ENCODE measurements at regions not wholly inside any gene's neighbourhood (a gene's known extent, or its start where the extent isn't known, plus 50 kb on each side); places are given as distances from the start of the nearest gene placed in this dataset.

DNA sequence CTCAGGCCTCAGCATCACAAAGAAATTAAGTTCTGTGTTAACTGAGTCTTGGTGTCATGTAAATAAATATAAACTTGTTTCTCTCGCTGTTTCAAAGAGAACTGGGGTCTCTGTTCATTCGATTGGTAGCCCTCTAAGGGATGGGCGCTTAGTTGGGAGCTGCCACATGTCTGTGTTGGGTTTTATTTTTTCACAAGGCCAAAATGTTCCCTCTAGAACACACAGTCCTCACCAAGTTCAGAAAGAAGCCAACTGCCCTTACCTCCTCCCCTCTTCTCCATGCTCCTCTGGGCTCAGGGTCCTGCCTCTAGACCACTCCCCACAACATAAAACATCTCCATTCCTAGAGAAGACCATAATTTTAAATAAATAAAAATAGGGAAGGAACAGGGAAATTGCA is 490.9 kb downstream of the TNS1 start:
- DNase-seq (ENCODE audit: low spot score), result no peak
- H3K27me3 Mint-ChIP-seq (ENCODE audit: unreplicated experiment), result no peaks in the 10 kb centered on the region
- peaks cover 25% of the 10 kb centered on the region for H3K4me1 Mint-ChIP-seq (ENCODE audit: unreplicated experiment)
- no peaks in the 10 kb centered on the region for H3K9me3 Mint-ChIP-seq (ENCODE audit: unreplicated experiment)
- H3K36me3 Mint-ChIP-seq (ENCODE audit: low read depth, unreplicated experiment), result no peaks in the 10 kb centered on the region
- TF ChIP-seq, protein P1, sequence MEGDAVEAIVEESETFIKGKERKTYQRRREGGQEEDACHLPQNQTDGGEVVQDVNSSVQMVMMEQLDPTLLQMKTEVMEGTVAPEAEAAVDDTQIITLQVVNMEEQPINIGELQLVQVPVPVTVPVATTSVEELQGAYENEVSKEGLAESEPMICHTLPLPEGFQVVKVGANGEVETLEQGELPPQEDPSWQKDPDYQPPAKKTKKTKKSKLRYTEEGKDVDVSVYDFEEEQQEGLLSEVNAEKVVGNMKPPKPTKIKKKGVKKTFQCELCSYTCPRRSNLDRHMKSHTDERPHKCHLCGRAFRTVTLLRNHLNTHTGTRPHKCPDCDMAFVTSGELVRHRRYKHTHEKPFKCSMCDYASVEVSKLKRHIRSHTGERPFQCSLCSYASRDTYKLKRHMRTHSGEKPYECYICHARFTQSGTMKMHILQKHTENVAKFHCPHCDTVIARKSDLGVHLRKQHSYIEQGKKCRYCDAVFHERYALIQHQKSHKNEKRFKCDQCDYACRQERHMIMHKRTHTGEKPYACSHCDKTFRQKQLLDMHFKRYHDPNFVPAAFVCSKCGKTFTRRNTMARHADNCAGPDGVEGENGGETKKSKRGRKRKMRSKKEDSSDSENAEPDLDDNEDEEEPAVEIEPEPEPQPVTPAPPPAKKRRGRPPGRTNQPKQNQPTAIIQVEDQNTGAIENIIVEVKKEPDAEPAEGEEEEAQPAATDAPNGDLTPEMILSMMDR (IDR thresholded peaks at IDR 0.05; ENCODE audit: unreplicated experiment), result no peak
- H3K4me3 Mint-ChIP-seq (ENCODE audit: unreplicated experiment), result no peak overlapping the region
- no peak overlapping the region for H3K27ac Mint-ChIP-seq (ENCODE audit: unreplicated experiment)

DNA sequence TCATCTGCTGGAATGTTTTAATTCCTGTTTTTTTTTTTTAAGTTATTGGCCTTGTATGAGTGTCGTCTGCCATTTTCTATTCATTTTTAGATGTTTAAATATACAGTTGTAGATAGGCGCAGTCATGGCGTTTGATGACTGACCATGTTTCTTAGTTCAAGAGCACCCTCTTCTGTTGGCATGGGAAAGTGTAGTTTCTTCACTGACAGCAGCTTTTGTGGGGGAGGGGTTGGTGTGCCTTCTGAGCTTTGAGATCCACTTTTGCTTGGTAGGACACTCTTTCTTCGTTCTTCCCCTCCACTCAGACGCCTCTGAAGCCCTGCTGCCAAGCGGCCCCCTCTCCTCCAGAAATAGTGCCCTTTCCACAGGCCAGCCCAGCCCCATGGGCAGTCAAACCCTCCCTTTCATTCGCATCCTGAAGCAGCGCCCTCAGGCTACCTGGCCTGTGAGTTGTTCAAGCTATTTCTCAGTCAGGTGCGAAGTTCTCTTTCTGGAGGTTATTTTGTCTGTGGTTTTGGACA is 492.0 kb downstream of the TNS1 start:
- no peaks in the 10 kb centered on the region for H3K27me3 Mint-ChIP-seq (ENCODE audit: unreplicated experiment)
- no peaks in the 10 kb centered on the region for H3K36me3 Mint-ChIP-seq (ENCODE audit: low read depth, unreplicated experiment)
- H3K9me3 Mint-ChIP-seq (ENCODE audit: unreplicated experiment), result no peaks in the 10 kb centered on the region
- peaks cover 25% of the 10 kb centered on the region for H3K4me1 Mint-ChIP-seq (ENCODE audit: unreplicated experiment)
- no peak overlapping the region for H3K27ac Mint-ChIP-seq (ENCODE audit: unreplicated experiment)
- no peak overlapping the region for H3K4me3 Mint-ChIP-seq (ENCODE audit: unreplicated experiment)
- peak; percentile 70 for DNase-seq (ENCODE audit: low spot score)
- TF ChIP-seq, protein P1 (IDR thresholded peaks at IDR 0.05; ENCODE audit: unreplicated experiment), result peak; percentile 51

DNA sequence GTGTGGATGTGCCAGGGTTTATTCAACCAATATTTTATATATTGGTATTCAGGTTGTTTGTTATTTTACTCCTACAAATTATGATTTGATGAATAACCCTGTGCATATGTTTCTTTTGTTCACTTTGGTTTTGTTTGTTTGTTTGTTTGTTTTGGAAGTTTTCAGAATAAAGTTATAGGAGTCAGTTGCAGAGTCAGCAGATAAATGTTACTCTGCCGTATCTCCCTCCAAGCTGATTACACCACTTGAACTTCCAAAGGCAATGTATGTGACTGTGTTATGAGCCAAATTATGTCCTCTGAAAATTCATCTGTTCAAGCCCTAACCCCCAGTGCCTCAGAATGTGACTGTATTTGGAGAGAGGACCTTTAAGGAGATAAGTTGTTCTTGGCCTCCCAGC is 497.5 kb downstream of the TNS1 start:
- Mint-ChIP-seq H3K27me3 (ENCODE audit: unreplicated experiment) (no peaks in the 10 kb centered on the region), H3K36me3 (ENCODE audit: low read depth, unreplicated experiment) (no peaks in the 10 kb centered on the region), H3K4me3 (ENCODE audit: unreplicated experiment) (no peak overlapping the region), H3K27ac (ENCODE audit: unreplicated experiment) (no peak overlapping the region), H3K4me1 (ENCODE audit: unreplicated experiment) (peaks cover 10% of the 10 kb centered on the region), H3K9me3 (ENCODE audit: unreplicated experiment) (no peaks in the 10 kb centered on the region)
- DNase-seq (ENCODE audit: low spot score), result no peak
- TF ChIP-seq, protein P1 (IDR thresholded peaks at IDR 0.05; ENCODE audit: unreplicated experiment), result no peak

DNA sequence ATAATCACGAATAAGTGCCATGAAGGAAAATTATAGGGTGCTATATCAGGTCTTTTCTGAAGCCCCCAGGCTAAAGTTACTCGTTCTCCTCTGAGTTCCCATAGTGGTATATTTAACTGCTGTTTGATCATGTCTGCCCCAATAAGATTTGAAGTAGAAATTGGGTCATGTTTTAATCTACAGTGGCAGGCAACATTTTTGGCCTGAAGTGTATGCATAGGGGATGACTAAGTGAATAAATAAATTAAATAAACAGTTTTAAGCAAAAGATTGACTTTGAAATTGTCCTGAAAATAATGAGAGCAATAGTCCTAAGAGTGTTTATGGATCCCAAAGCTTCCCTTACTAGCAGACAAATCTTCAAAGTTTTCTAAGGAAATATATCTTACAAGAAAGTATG is 500.9 kb downstream of the TNS1 start:
- TF ChIP-seq, protein P1 (IDR thresholded peaks at IDR 0.05; ENCODE audit: unreplicated experiment), result no peak
- Mint-ChIP-seq H3K9me3 (ENCODE audit: unreplicated experiment) (no peaks in the 10 kb centered on the region), H3K4me3 (ENCODE audit: unreplicated experiment) (no peak overlapping the region), H3K4me1 (ENCODE audit: unreplicated experiment) (no peaks in the 10 kb centered on the region), H3K27me3 (ENCODE audit: unreplicated experiment) (no peaks in the 10 kb centered on the region), H3K27ac (ENCODE audit: unreplicated experiment) (no peak overlapping the region), H3K36me3 (ENCODE audit: low read depth, unreplicated experiment) (no peaks in the 10 kb centered on the region)
- no peak for DNase-seq (ENCODE audit: low spot score)

DNA sequence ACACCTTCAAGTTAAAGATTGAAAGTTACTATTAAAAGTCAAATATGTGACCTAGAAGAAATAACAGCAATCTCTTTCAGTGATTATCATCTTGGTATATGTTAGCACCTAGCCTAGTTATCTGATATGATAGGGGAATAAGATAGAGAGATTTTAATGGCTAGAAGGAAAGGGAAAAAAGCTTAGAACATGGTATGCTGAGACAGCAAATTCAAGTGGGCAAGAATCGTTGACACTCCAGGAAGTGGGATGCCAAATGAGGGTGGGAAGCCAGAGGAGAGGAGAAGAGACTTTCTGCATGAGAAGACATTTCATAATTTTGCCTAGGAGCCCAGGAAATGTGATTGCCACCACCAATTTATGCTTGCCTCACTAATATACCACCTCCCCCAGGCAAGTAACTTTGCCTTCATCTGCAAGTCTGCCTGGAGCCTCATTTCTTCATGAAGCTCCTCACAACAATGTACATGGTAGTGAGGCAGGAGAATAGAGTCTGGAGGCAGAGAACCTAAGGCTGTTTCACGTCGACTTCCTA is 504.9 kb downstream of the TNS1 start:
- Mint-ChIP-seq H3K4me3 (ENCODE audit: unreplicated experiment) (no peak overlapping the region), H3K4me1 (ENCODE audit: unreplicated experiment) (no peaks in the 10 kb centered on the region), H3K36me3 (ENCODE audit: low read depth, unreplicated experiment) (no peaks in the 10 kb centered on the region), H3K27me3 (ENCODE audit: unreplicated experiment) (no peaks in the 10 kb centered on the region), H3K27ac (ENCODE audit: unreplicated experiment) (no peak overlapping the region), H3K9me3 (ENCODE audit: unreplicated experiment) (no peaks in the 10 kb centered on the region)
- TF ChIP-seq, protein P1 (IDR thresholded peaks at IDR 0.05; ENCODE audit: unreplicated experiment), result no peak
- no peak for DNase-seq (ENCODE audit: low spot score)
